HCT116 (cell line): ENCODE measurements at regions not wholly inside any gene's neighbourhood (a gene's known extent, or its start where the extent isn't known, plus 50 kb on each side); places are given as distances from the start of the nearest gene placed in this dataset.

Experiments used
- ATAC-seq: fragments of 200-7000 bp; cut with Tn5 transposase; 2 replicates; pipeline ENCODE4 v1.9.1; 2020; ENCODE audit warnings: mild to moderate bottlenecking, moderate library complexity
- BruUV-seq: library from RNA; stranded (reverse); fragments of 400-500 nt; replicated peaks from 2 replicates; lab custom pipeline; 2021; lab: Mats Ljungman, UMichigan
- CTCF ChIA-PET: fragments of 300-600 bp; sonication (Branson Sonifier 250); formaldehyde crosslinking; loops from one replicate; lab custom pipeline; 2021; ENCODE audit warnings: antibody characterized with exemption; lab: Charles Lee
- POLR2A ChIA-PET: fragments of 300-600, 350-600 bp; sonication (Branson Sonifier 250); formaldehyde crosslinking; loops from one replicate; lab custom pipeline; 2021; ENCODE audit warnings: antibody characterized with exemption; lab: Charles Lee
- RAD21 ChIA-PET, 2 experiments: fragments of 300-600 bp; sonication (Branson Sonifier 250); formaldehyde crosslinking; loops; one replicate each; lab custom pipeline; 2023; ENCODE audit warnings: low total read pairs in 2 of 2; ENCODE audit not compliant: uncharacterized antibody in 2 of 2, unreplicated experiment in 2 of 2, low non-redundant PET in 1 of 2; lab: Charles Lee
- DNase-seq: peaks from one replicate; pipeline ENCODE4 v3.0.0-alpha.2; 2010; ENCODE audit warnings: low read depth, low spot score
- H2AFZ ChIP-seq: fragments of 200-600 bp; shearing (Covaris generic), sonication (generic); 2 replicates; pipeline ENCODE4 v1.6.1; 2017; ENCODE audit warnings: low read depth, mixed run types, mixed read lengths, antibody characterized with exemption, low read length; ENCODE audit not compliant: poor library complexity, severe bottlenecking
- H3K27ac ChIP-seq: 2 replicates; pipeline ENCODE4 v1.5.1; 2012; ENCODE audit warnings: low read depth, low read length
- H3K27me3 ChIP-seq: fragments of 200-600 bp; sonication (generic); 2 replicates; pipeline ENCODE4 v1.6.1; 2016; ENCODE audit warnings: mixed run types, low read length, mixed read lengths; ENCODE audit not compliant: insufficient read depth
- H3K36me3 ChIP-seq, 2 experiments: fragments of 200-500 bp in 1 of 2; fragments of 200-600 bp in 1 of 2; sonication (Bioruptor generic) in 1 of 2; sonication (generic) in 1 of 2; 2 replicates each; pipeline versions ENCODE4 v1.5.1 to v1.6.1; 2014 to 2016; ENCODE audit warnings: low read length in 2 of 2, inconsistent platforms in 1 of 2, mixed read lengths in 1 of 2, mixed run types in 1 of 2; ENCODE audit not compliant: insufficient read depth in 2 of 2, control insufficient read depth in 1 of 2
- H3K4me1 ChIP-seq, 2 experiments: fragments of 200-600 bp in 1 of 2; sonication (generic) in 1 of 2; 2 replicates each; pipeline versions ENCODE4 v1.5.1 to v1.6.1; 2012 to 2017; ENCODE audit warnings: low read length in 2 of 2, inconsistent platforms in 1 of 2, mild to moderate bottlenecking in 1 of 2, mixed read lengths in 1 of 2, mixed run types in 1 of 2, moderate library complexity in 1 of 2; ENCODE audit not compliant: insufficient read depth in 2 of 2, control insufficient read depth in 1 of 2
- H3K4me2 ChIP-seq: fragments of 200-600 bp; sonication (generic); 2 replicates; pipeline ENCODE4 v1.6.1; 2017; ENCODE audit warnings: mixed run types, low read length, mixed read lengths
- H3K4me3 ChIP-seq, 2 experiments: fragments of 200-600 bp in 1 of 2; sonication (generic) in 1 of 2; replicated peaks in 1 of 2; 2 replicates each; pipeline ENCODE4 v1.5.1; 2011 to 2016; ENCODE audit warnings: low read length in 2 of 2, control low read depth in 1 of 2, low read depth in 1 of 2, mild to moderate bottlenecking in 1 of 2, mixed read lengths in 1 of 2, mixed run types in 1 of 2
- H3K79me2 ChIP-seq: fragments of 200-600 bp; sonication (generic); 2 replicates; pipeline ENCODE4 v1.6.1; 2017; ENCODE audit warnings: mild to moderate bottlenecking, mixed run types, low read length, moderate library complexity, mixed read lengths; ENCODE audit not compliant: insufficient read depth
- H3K9ac ChIP-seq: fragments of 200-600 bp; sonication (generic); 2 replicates; pipeline ENCODE4 v1.6.1; 2016; ENCODE audit warnings: low read length, mixed read lengths
- H3K9me2 ChIP-seq: fragments of 200-600 bp; sonication (generic), shearing (Covaris generic); 2 replicates; pipeline ENCODE4 v1.6.1; 2017; ENCODE audit warnings: mixed run types, mild to moderate bottlenecking, moderate library complexity; ENCODE audit not compliant: insufficient read depth
- H3K9me3 ChIP-seq, 2 experiments: fragments of 200-500 bp in 1 of 2; fragments of 200-600 bp in 1 of 2; sonication (Bioruptor generic) in 1 of 2; sonication (generic) in 1 of 2; 2 replicates each; pipeline ENCODE4 v1.6.1; 2014 to 2017; ENCODE audit warnings: low read length in 2 of 2, mixed read lengths in 2 of 2, inconsistent platforms in 1 of 2, low read depth in 1 of 2, mild to moderate bottlenecking in 1 of 2, mixed run types in 1 of 2, moderate library complexity in 1 of 2; ENCODE audit not compliant: control insufficient read depth in 1 of 2, insufficient read depth in 1 of 2
- H4K20me1 ChIP-seq: fragments of 200-600 bp; sonication (generic), shearing (Covaris generic); 2 replicates; pipeline ENCODE4 v1.6.1; 2017; ENCODE audit warnings: mixed run types, mild to moderate bottlenecking, moderate library complexity; ENCODE audit not compliant: insufficient read depth
- CBX3 ChIP-seq: IDR thresholded peaks from 2 replicates; pipeline ENCODE4 v1.6.1; 2012; ENCODE audit warnings: low read depth
- EGR1 ChIP-seq: IDR thresholded peaks from 2 replicates; pipeline ENCODE4 v1.6.1; 2012; ENCODE audit warnings: low read depth
- ELF1 ChIP-seq: IDR thresholded peaks from 2 replicates; pipeline ENCODE4 v1.6.1; 2012; ENCODE audit warnings: low read depth, borderline replicate concordance
- EZH2phosphoT487 ChIP-seq: fragments of 200-600 bp; IDR thresholded peaks from 2 replicates; pipeline ENCODE4 v1.6.1; 2018; ENCODE audit warnings: antibody characterized with exemption, borderline replicate concordance
- FOSL1 ChIP-seq: IDR thresholded peaks from 2 replicates; pipeline ENCODE4 v1.6.1; 2012; ENCODE audit warnings: low read depth
- MAX ChIP-seq: IDR thresholded peaks from 2 replicates; pipeline ENCODE4 v1.6.1; 2012
- POLR2A ChIP-seq: IDR thresholded peaks from 2 replicates; pipeline ENCODE4 v1.7.0; 2011; ENCODE audit warnings: borderline replicate concordance; ENCODE audit not compliant: insufficient read depth, insufficient read length; ENCODE audit errors: extremely low read depth
- POLR2AphosphoS5 ChIP-seq: IDR thresholded peaks from 2 replicates; pipeline ENCODE4 v1.6.1; 2011; ENCODE audit warnings: mild to moderate bottlenecking, low read depth, low read length, moderate library complexity
- RAD21 ChIP-seq: IDR thresholded peaks from 2 replicates; pipeline ENCODE4 v1.6.1; 2012; ENCODE audit warnings: low read depth, mild to moderate bottlenecking
- SP1 ChIP-seq: IDR thresholded peaks from 2 replicates; pipeline ENCODE4 v1.6.1; 2012; ENCODE audit warnings: low read depth
- ZBTB33 ChIP-seq: IDR thresholded peaks from 2 replicates; pipeline ENCODE4 v1.6.1; 2011; ENCODE audit warnings: mild to moderate bottlenecking, low read length, moderate library complexity; ENCODE audit not compliant: insufficient replicate concordance; ENCODE audit errors: extremely low read depth
- ZFX ChIP-seq: fragments of 450-650 bp; IDR thresholded peaks from 2 replicates; pipeline ENCODE4 v1.6.1; 2017
- ZNF274 ChIP-seq: fragments of 200-500 bp; sonication (Bioruptor generic); IDR thresholded peaks from 2 replicates; pipeline ENCODE4 v1.6.1; 2014; ENCODE audit warnings: mild to moderate bottlenecking, low read depth, low read length, inconsistent platforms
- intact Hi-C: fragments of 100-400 bp; cut with micrococcal nuclease; formaldehyde crosslinking; loops from 2 replicates; pipeline ENCODE4 v1.10.0; 2022

GRCh38 chr1:79599257-79599656, 592.7 kb upstream of the ADGRL4 start:
- ChIA-PET RAD21 (no interaction called here), POLR2A (no interaction called here), CTCF (no interaction called here)
- no peak overlapping the region for H3K9ac ChIP-seq
- H3K4me3 ChIP-seq: no peak overlapping the region
- no peaks in the 10 kb centered on the region for H3K79me2 ChIP-seq
- H3K36me3 ChIP-seq: no peaks in the 10 kb centered on the region
- no TSS peak for BruUV-seq
- DNase-seq: no peak
- intact Hi-C loops: no loop called here
- H3K9me3 ChIP-seq: 0 out of 4 replicates have a peak, but pooled peaks cover 0 to 3% of the 10 kb centered on the region in 2 experiments
- ATAC-seq: no peak
- TF ChIP-seq ZFX: no peak
- H2AFZ ChIP-seq: no peak overlapping the region
- no peaks in the 10 kb centered on the region for H3K4me1 ChIP-seq
- H3K27me3 ChIP-seq: no peaks in the 10 kb centered on the region
- no peaks in the 10 kb centered on the region for H4K20me1 ChIP-seq
- H3K4me2 ChIP-seq: no peak overlapping the region
- H3K27ac ChIP-seq: no peak overlapping the region
- no peaks in the 10 kb centered on the region for H3K9me2 ChIP-seq

- ChIA-PET CTCF (no interaction called here), RAD21 (no interaction called here), POLR2A (no interaction called here)
- Histone ChIP-seq H3K36me3 (no peaks in the 10 kb centered on the region), H3K9me3 (no peaks in the 10 kb centered on the region), H3K4me2 (no peak overlapping the region), H3K4me3 (no peak overlapping the region), H3K27ac (no peak overlapping the region), H3K4me1 (no peaks in the 10 kb centered on the region), H3K9me2 (no peaks in the 10 kb centered on the region), H4K20me1 (no peaks in the 10 kb centered on the region), H2AFZ (no peak overlapping the region), H3K79me2 (no peaks in the 10 kb centered on the region), H3K9ac (no peak overlapping the region), H3K27me3 (no peaks in the 10 kb centered on the region)
- no peak for TF ChIP-seq EZH2phosphoT487
- DNase-seq (no peak), ATAC-seq (no peak)
- no TSS peak for BruUV-seq
- intact Hi-C loops: no loop called here
Observed at GRCh38 chr1:79595931-79596330, 589.4 kb upstream of the ADGRL4 start.

- no peaks in the 10 kb centered on the region for H3K4me1 ChIP-seq
- H3K79me2 ChIP-seq: no peaks in the 10 kb centered on the region
- no peak overlapping the region for H3K4me3 ChIP-seq
- no peaks in the 10 kb centered on the region for H3K36me3 ChIP-seq
- no peak overlapping the region for H2AFZ ChIP-seq
- no TSS peak for BruUV-seq
- CTCF ChIA-PET: no interaction called here
- RAD21 ChIA-PET: no interaction called here
- ATAC-seq (no peak), DNase-seq (no peak)
- H3K9ac ChIP-seq: no peak overlapping the region
- no peaks in the 10 kb centered on the region for H4K20me1 ChIP-seq
- H3K4me2 ChIP-seq: no peak overlapping the region
- no peak overlapping the region for H3K27ac ChIP-seq
- H3K9me2 ChIP-seq: no peaks in the 10 kb centered on the region
- POLR2A ChIA-PET: no interaction called here
- H3K27me3 ChIP-seq: no peaks in the 10 kb centered on the region
- intact Hi-C loops: no loop called here
- H3K9me3 ChIP-seq: no peaks in the 10 kb centered on the region
- TF ChIP-seq ZNF274: no peak
- no peak for TF ChIP-seq RAD21
- no peak for TF ChIP-seq POLR2AphosphoS5
- no peak for TF ChIP-seq MAX
- TF ChIP-seq SP1: no peak
- no peak for TF ChIP-seq FOSL1
- no peak for TF ChIP-seq POLR2A
- TF ChIP-seq EGR1: no peak
- no peak for TF ChIP-seq ELF1
- no peak for TF ChIP-seq CBX3
- TF ChIP-seq EZH2phosphoT487: no peak
- no peak for TF ChIP-seq ZBTB33
Observed at GRCh38 chr1:79594121-79594698, 587.7 kb upstream of the ADGRL4 start.
